IMR-90 (cell line): ENCODE measurements at regions not wholly inside any gene's neighbourhood (a gene's known extent, or its start where the extent isn't known, plus 50 kb on each side); places are given as distances from the start of the nearest gene placed in this dataset.

Experiments
- ATAC-seq: fragments of 200-7000 bp; cut with Tn5 transposase; 2 replicates; pipeline ENCODE4 v1.9.1; 2020; ENCODE audit warnings: low read depth, mild to moderate bottlenecking, moderate library complexity
- BruUV-seq: library from RNA; stranded (reverse); fragments of 400-500 nt; replicated peaks from 2 replicates; lab custom pipeline; 2021; lab: Mats Ljungman, UMichigan
- CTCF ChIA-PET: fragments of 300-600 bp; formaldehyde crosslinking; extraction: SDS; loops from one replicate; lab custom pipeline; 2021; ENCODE audit warnings: antibody characterized with exemption; lab: Yijun Ruan, JAX
- POLR2A ChIA-PET: fragments of 300-600 bp; sonication (Branson Sonifier 250); formaldehyde crosslinking; loops from one replicate; lab custom pipeline; 2022; ENCODE audit warnings: antibody characterized with exemption; ENCODE audit not compliant: unreplicated experiment; lab: Charles Lee
- DNase-seq: peaks from one replicate; pipeline ENCODE4 v3.0.0; 2013
- H2AFZ ChIP-seq: replicated peaks from 2 replicates; pipeline ENCODE3; 2013; ENCODE audit warnings: low read length, mild to moderate bottlenecking; ENCODE audit not compliant: poor library complexity
- H2AK5ac ChIP-seq: 2 replicates; pipeline ENCODE4 v1.6.1; 2013; ENCODE audit warnings: low read depth, low read length, inconsistent platforms
- H2AK9ac ChIP-seq: replicated peaks from 2 replicates; pipeline ENCODE3; 2013; ENCODE audit warnings: mild to moderate bottlenecking, low read depth, low read length, moderate library complexity; ENCODE audit not compliant: poor library complexity
- H2BK120ac ChIP-seq: 2 replicates; pipeline ENCODE4 v1.6.1; 2013; ENCODE audit warnings: low read depth, low read length, inconsistent platforms
- H2BK15ac ChIP-seq: 3 replicates; pipeline ENCODE4 v1.6.1; 2013; ENCODE audit warnings: low read depth, low read length, inconsistent platforms
- H2BK20ac ChIP-seq: 2 replicates; pipeline ENCODE4 v1.6.1; 2013; ENCODE audit warnings: low read depth, mild to moderate bottlenecking, inconsistent platforms, low read length, moderate library complexity
- H2BK5ac ChIP-seq: 2 replicates; pipeline ENCODE4 v1.6.1; 2013; ENCODE audit warnings: mild to moderate bottlenecking, low read depth, low read length, inconsistent platforms; ENCODE audit not compliant: poor library complexity, severe bottlenecking
- H3K14ac ChIP-seq: replicated peaks from 2 replicates; pipeline ENCODE4 v1.6.1; 2013; ENCODE audit warnings: low read depth, low read length, inconsistent platforms
- H3K18ac ChIP-seq: 2 replicates; pipeline ENCODE4 v1.6.1; 2013; ENCODE audit warnings: low read depth, low read length, control low read depth
- H3K23ac ChIP-seq: 2 replicates; pipeline ENCODE4 v1.6.1; 2013; ENCODE audit warnings: low read depth, low read length, inconsistent platforms
- H3K27ac ChIP-seq: 2 replicates; pipeline ENCODE4 v1.5.1; 2013; ENCODE audit warnings: mild to moderate bottlenecking, control low read depth, low read length; ENCODE audit not compliant: insufficient read depth
- H3K27me3 ChIP-seq: 2 replicates; pipeline ENCODE4 v1.6.1; 2013; ENCODE audit warnings: low read length; ENCODE audit not compliant: control insufficient read depth, insufficient read depth
- H3K36me3 ChIP-seq: 2 replicates; pipeline ENCODE4 v1.6.1; 2013; ENCODE audit warnings: low read length, mixed read lengths; ENCODE audit not compliant: control insufficient read depth, insufficient read depth
- H3K4ac ChIP-seq: 2 replicates; pipeline ENCODE4 v1.6.1; 2013; ENCODE audit warnings: low read depth, low read length, inconsistent platforms
- H3K4me1 ChIP-seq: 2 replicates; pipeline ENCODE4 v1.6.1; 2013; ENCODE audit warnings: low read length, mixed read lengths; ENCODE audit not compliant: control insufficient read depth, insufficient read depth
- H3K4me2 ChIP-seq: 2 replicates; pipeline ENCODE4 v1.6.1; 2013; ENCODE audit warnings: low read depth, mild to moderate bottlenecking, control low read depth, low read length, moderate library complexity
- H3K4me3 ChIP-seq: 2 replicates; pipeline ENCODE4 v1.5.1; 2013; ENCODE audit warnings: low read depth, mild to moderate bottlenecking, control low read depth, low read length, moderate library complexity; ENCODE audit not compliant: insufficient read depth
- H3K56ac ChIP-seq: 2 replicates; pipeline ENCODE4 v1.6.1; 2013; ENCODE audit warnings: low read length, inconsistent platforms; ENCODE audit not compliant: insufficient read depth; ENCODE audit errors: extremely low read depth
- H3K79me1 ChIP-seq, 2 experiments: 2 replicates each; pipeline ENCODE4 v1.6.1; 2013; ENCODE audit warnings: low read length in 2 of 2, inconsistent platforms in 1 of 2, low read depth in 1 of 2
- H3K9ac ChIP-seq: 2 replicates; pipeline ENCODE4 v1.6.1; 2013; ENCODE audit warnings: low read depth, low read length, control low read depth
- H3K9me1 ChIP-seq: 2 replicates; pipeline ENCODE4 v1.6.1; 2013; ENCODE audit warnings: low read length, inconsistent platforms; ENCODE audit not compliant: insufficient read depth
- H3K9me3 ChIP-seq: 2 replicates; pipeline ENCODE4 v1.6.1; 2013; ENCODE audit warnings: low read length; ENCODE audit not compliant: control insufficient read depth, insufficient read depth
- H4K20me1 ChIP-seq: 2 replicates; pipeline ENCODE4 v1.6.1; 2013; ENCODE audit warnings: low read length, inconsistent platforms; ENCODE audit not compliant: insufficient read depth
- H4K5ac ChIP-seq: 2 replicates; pipeline ENCODE4 v1.6.1; 2013; ENCODE audit warnings: mild to moderate bottlenecking, low read depth, low read length, control low read depth
- H4K8ac ChIP-seq, 2 experiments: 2 replicates each; pipeline ENCODE4 v1.6.1; 2013; ENCODE audit warnings: low read depth in 2 of 2, low read length in 2 of 2, control low read depth in 1 of 2, inconsistent platforms in 1 of 2
- H4K91ac ChIP-seq: 2 replicates; pipeline ENCODE4 v1.6.1; 2013; ENCODE audit warnings: low read depth, low read length, inconsistent platforms; ENCODE audit not compliant: insufficient read depth
- BHLHE40 ChIP-seq: fragments of 150-350 bp; IDR thresholded peaks from 2 replicates; pipeline ENCODE4 v1.6.1; 2016; ENCODE audit warnings: mild to moderate bottlenecking, low read depth, low read length
- CEBPB ChIP-seq: IDR thresholded peaks from 2 replicates; pipeline ENCODE4 v1.6.1; 2012; ENCODE audit warnings: low read depth, low read length, improper control_type of control experiment
- CHD1 ChIP-seq: IDR thresholded peaks from 2 replicates; pipeline ENCODE4 v1.6.1; 2012; ENCODE audit warnings: low read depth, low read length, improper control_type of control experiment
- CTCF ChIP-seq: conservative IDR thresholded peaks from 2 replicates; pipeline ENCODE4 v1.5.1; 2012; ENCODE audit warnings: mild to moderate bottlenecking, low read depth, low read length, improper control_type of control experiment
- ELK1 ChIP-seq: fragments of 150-350 bp; IDR thresholded peaks from 2 replicates; pipeline ENCODE4 v1.6.1; 2016; ENCODE audit warnings: low read depth, mild to moderate bottlenecking, low read length, moderate library complexity, borderline replicate concordance
- FOS ChIP-seq: fragments of 150-350 bp; IDR thresholded peaks from 2 replicates; pipeline ENCODE4 v1.6.1; 2016; ENCODE audit warnings: low read depth, low read length
- MAFK ChIP-seq: IDR thresholded peaks from 2 replicates; pipeline ENCODE4 v1.6.1; 2012; ENCODE audit warnings: low read depth, low read length, improper control_type of control experiment
- MAZ ChIP-seq: IDR thresholded peaks from 2 replicates; pipeline ENCODE4 v1.6.1; 2012; ENCODE audit warnings: low read depth, mild to moderate bottlenecking, low read length, improper control_type of control experiment, moderate library complexity, borderline replicate concordance
- MXI1 ChIP-seq: IDR thresholded peaks from 2 replicates; pipeline ENCODE4 v1.6.1; 2012; ENCODE audit warnings: low read depth, mild to moderate bottlenecking, low read length, moderate library complexity, borderline replicate concordance
- NFE2L2 ChIP-seq: fragments of 150-350 bp; IDR thresholded peaks from 2 replicates; pipeline ENCODE4 v1.6.1; 2016; ENCODE audit warnings: low read depth, mild to moderate bottlenecking, low read length
- POLR2A ChIP-seq: IDR thresholded peaks from 2 replicates; pipeline ENCODE4 v1.6.1; 2012; ENCODE audit warnings: mild to moderate bottlenecking, low read depth, low read length
- RAD21 ChIP-seq: IDR thresholded peaks from 2 replicates; pipeline ENCODE4 v1.6.1; 2012; ENCODE audit warnings: low read length, improper control_type of control experiment
- RCOR1 ChIP-seq: IDR thresholded peaks from 2 replicates; pipeline ENCODE4 v1.6.1; 2012; ENCODE audit warnings: mild to moderate bottlenecking, low read length, improper control_type of control experiment; ENCODE audit not compliant: insufficient replicate concordance
- RFX5 ChIP-seq: IDR thresholded peaks from 2 replicates; pipeline ENCODE4 v1.8.0; 2012; ENCODE audit warnings: low read depth, mild to moderate bottlenecking, low read length, moderate library complexity
- SMC3 ChIP-seq: fragments of 150-350 bp; IDR thresholded peaks from 2 replicates; pipeline ENCODE4 v1.6.1; 2016; ENCODE audit warnings: low read depth, mild to moderate bottlenecking, antibody characterized with exemption, low read length, moderate library complexity
- WGBS, 2 experiments: methylation state at CpG; one replicate each; pipeline versions ENCODE4 v1.1.5 to v1.1.7; 2013; ENCODE audit warnings: missing lambda C conversion rate in 2 of 2; ENCODE audit not compliant: insufficient read length in 1 of 2; ENCODE audit errors: extremely low coverage in 2 of 2; 5-methylcytosine and 5-hydroxymethylcytosine counted together
- dilution Hi-C: fragments of 300-500 bp; cut with HindIII; formaldehyde crosslinking; loops from one replicate; pipeline ENCODE4 v1.14.3; 2018; ENCODE audit warnings: low sequenced_read_pairs; ENCODE audit not compliant: unreplicated experiment
- in situ Hi-C: fragments of 300-500 bp; cut with MboI; formaldehyde crosslinking; loops from 3 replicates; pipeline ENCODE4 v1.14.3; 2019; ENCODE audit warnings: low sequenced_read_pairs, inconsistent platforms, mixed read lengths
- intact Hi-C: fragments of 100-400 bp; cut with micrococcal nuclease; formaldehyde crosslinking; loops from 2 replicates; pipeline ENCODE4 v1.10.0; 2022
- TF ChIP-seq, protein P1 (sequence below): fragments of 150-350 bp; IDR thresholded peaks from 2 replicates; pipeline ENCODE4 v1.6.1; 2017; ENCODE audit warnings: mild to moderate bottlenecking, antibody characterized with exemption, low read length, low read depth

DNA sequence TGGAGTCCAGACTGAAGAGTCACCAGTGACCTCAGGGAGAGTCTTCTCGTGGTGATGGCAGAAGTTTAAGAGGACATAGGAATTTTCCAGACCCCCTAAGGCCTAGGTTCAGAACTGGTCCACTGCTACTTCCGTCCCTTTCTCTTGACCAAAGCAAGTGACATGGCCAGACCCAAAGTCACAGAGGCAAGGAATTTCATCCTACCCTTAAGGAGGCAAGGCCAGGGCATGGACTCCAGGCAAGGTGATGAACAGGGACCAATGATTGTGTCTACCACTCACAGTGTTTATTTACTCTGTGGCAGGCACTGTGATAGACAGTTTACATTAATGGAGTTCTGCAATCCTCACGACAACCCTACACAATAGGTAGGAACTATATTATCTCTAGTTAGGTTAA is 265.1 kb downstream of the GLI2 start:
- no peak overlapping the region for H3K18ac ChIP-seq
- POLR2A ChIA-PET = no interaction called here
- peaks cover 2% of the 10 kb centered on the region; the same call in 1 of the 2 replicates for H3K9me3 ChIP-seq
- no CpG with 5 or more reads among the region's 3 CpGs for WGBS, 2 experiments
- H3K56ac ChIP-seq = no peak overlapping the region
- CTCF ChIA-PET = no interaction called here
- H2AFZ ChIP-seq = peak overlapping the region; percentile 38
- no peak overlapping the region for H4K91ac ChIP-seq
- in situ Hi-C loops (no loop called here), intact Hi-C loops (no loop called here), dilution Hi-C loops (no loop called here)
- TF ChIP-seq CEBPB (no peak), RFX5 (no peak), SMC3 (no peak), MAZ (no peak), NFE2L2 (no peak), ELK1 (no peak), CTCF (no peak), FOS (no peak), BHLHE40 (no peak), RCOR1 (no peak), RAD21 (no peak), POLR2A (no peak), CHD1 (no peak), MAFK (no peak), MXI1 (no peak)
- TF ChIP-seq, protein P1, sequence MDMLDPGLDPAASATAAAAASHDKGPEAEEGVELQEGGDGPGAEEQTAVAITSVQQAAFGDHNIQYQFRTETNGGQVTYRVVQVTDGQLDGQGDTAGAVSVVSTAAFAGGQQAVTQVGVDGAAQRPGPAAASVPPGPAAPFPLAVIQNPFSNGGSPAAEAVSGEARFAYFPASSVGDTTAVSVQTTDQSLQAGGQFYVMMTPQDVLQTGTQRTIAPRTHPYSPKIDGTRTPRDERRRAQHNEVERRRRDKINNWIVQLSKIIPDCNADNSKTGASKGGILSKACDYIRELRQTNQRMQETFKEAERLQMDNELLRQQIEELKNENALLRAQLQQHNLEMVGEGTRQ = no peak
- no peaks in the 10 kb centered on the region for H3K79me1 ChIP-seq
- no peaks in the 10 kb centered on the region for H3K4me1 ChIP-seq
- no peak overlapping the region for H2BK120ac ChIP-seq
- H2BK5ac ChIP-seq = no peak overlapping the region
- H2BK15ac ChIP-seq = no peak overlapping the region
- H2AK5ac ChIP-seq = no peak overlapping the region
- no peak overlapping the region for H4K5ac ChIP-seq
- no peaks in the 10 kb centered on the region for H4K20me1 ChIP-seq
- no peak overlapping the region for H3K14ac ChIP-seq
- H4K8ac ChIP-seq = no peak overlapping the region
- no peak overlapping the region for H3K9ac ChIP-seq
- no peak overlapping the region for H3K4me3 ChIP-seq
- no peak overlapping the region for H2BK20ac ChIP-seq
- 0 out of 2 replicates have a peak, but pooled peaks cover 3% of the 10 kb centered on the region for H3K9me1 ChIP-seq
- BruUV-seq = no TSS peak
- H2AK9ac ChIP-seq = no peak overlapping the region
- H3K27ac ChIP-seq = no peak overlapping the region
- H3K4me2 ChIP-seq = no peak overlapping the region
- peaks cover 22% of the 10 kb centered on the region for H3K27me3 ChIP-seq
- no peak overlapping the region for H3K23ac ChIP-seq
- H3K36me3 ChIP-seq = no peaks in the 10 kb centered on the region
- H3K4ac ChIP-seq = no peak overlapping the region
- ATAC-seq (no peak), DNase-seq (no peak)
